Natural killer cell (primary cell): ENCODE measurements at regions not wholly inside any gene's neighbourhood (a gene's known extent, or its start where the extent isn't known, plus 50 kb on each side); places are given as distances from the start of the nearest gene placed in this dataset.

ENCODE experiments used
- ATAC-seq, 3 donors: fragments of 150-1000 bp in 2 of 3; fragments of 200-7000 bp in 1 of 3; cut with Tn5 transposase; 1 replicate in 1 of 3; 2 replicates in 2 of 3; pipeline ENCODE4 v1.10.0; 2021; ENCODE audit warnings: mild to moderate bottlenecking in 2 of 3, moderate library complexity in 2 of 3
- DNase-seq, 2 donors: peaks; one replicate each; pipeline versions ENCODE4 v3.0.0 to v3.0.0-alpha.2; 2013 to 2021; ENCODE audit warnings: mixed read lengths in 1 of 2
- H3K27ac ChIP-seq: one replicate; pipeline ENCODE4 v1.5.1; 2013; ENCODE audit warnings: mild to moderate bottlenecking, low read length
- H3K27me3 ChIP-seq: one replicate; pipeline ENCODE4 v1.6.1; 2013; ENCODE audit warnings: low read length; ENCODE audit not compliant: control insufficient read depth, insufficient read depth
- H3K36me3 ChIP-seq: one replicate; pipeline ENCODE4 v1.6.1; 2013; ENCODE audit warnings: low read length; ENCODE audit not compliant: control insufficient read depth, insufficient read depth
- H3K4me1 ChIP-seq: one replicate; pipeline ENCODE4 v1.6.1; 2013; ENCODE audit warnings: low read length; ENCODE audit not compliant: control insufficient read depth, insufficient read depth
- H3K4me3 ChIP-seq: one replicate; pipeline ENCODE4 v1.5.1; 2013; ENCODE audit warnings: low read length
- H3K9me3 ChIP-seq: one replicate; pipeline ENCODE4 v1.6.1; 2013; ENCODE audit warnings: low read length; ENCODE audit not compliant: control insufficient read depth, insufficient read depth
- H3K27ac Mint-ChIP-seq, 2 donors: one replicate each; pipeline ENCODE4 v1.8.0; 2022; ENCODE audit warnings: mild to moderate bottlenecking in 2 of 2, mixed read lengths in 2 of 2, moderate library complexity in 1 of 2
- H3K27me3 Mint-ChIP-seq, 2 donors: one replicate each; pipeline ENCODE4 v1.8.0; 2022; ENCODE audit warnings: low read depth in 2 of 2, mixed read lengths in 2 of 2
- H3K36me3 Mint-ChIP-seq: one replicate; pipeline ENCODE4 v1.8.0; 2022; ENCODE audit warnings: mixed read lengths
- H3K4me1 Mint-ChIP-seq, 2 donors: one replicate each; pipeline ENCODE4 v1.8.0; 2022; ENCODE audit warnings: mixed read lengths in 2 of 2
- H3K4me3 Mint-ChIP-seq: one replicate; pipeline ENCODE4 v1.8.0; 2022; ENCODE audit warnings: mild to moderate bottlenecking, moderate library complexity, mixed read lengths
- H3K9me3 Mint-ChIP-seq, 2 donors: one replicate each; pipeline ENCODE4 v1.8.0; 2022; ENCODE audit warnings: mixed read lengths in 2 of 2
- CTCF ChIP-seq: fragments of 200-600 bp; IDR thresholded peaks from one replicate; pipeline ENCODE4 v1.8.0; 2022; ENCODE audit warnings: antibody characterized with exemption
- WGBS: methylation state at CpG from one replicate; pipeline ENCODE4 v1.1.7; 2013; ENCODE audit warnings: missing lambda C conversion rate; ENCODE audit not compliant: insufficient coverage; 5-methylcytosine and 5-hydroxymethylcytosine counted together
- intact Hi-C: fragments of 100-400 bp; cut with micrococcal nuclease; formaldehyde crosslinking; loops from one replicate; pipeline ENCODE4 v1.14.2; 2022

- Mint-ChIP-seq H3K9me3 (peaks cover 6 to 10% of the 10 kb centered on the region in 2 donors), H3K4me3 (no peak overlapping the region), H3K36me3 (no peaks in the 10 kb centered on the region), H3K4me1 (peaks cover 0 to 5% of the 10 kb centered on the region in 2 donors), H3K27me3 (no peaks in the 10 kb centered on the region), H3K27ac (no peak overlapping the region)
- no peak for ATAC-seq
- Histone ChIP-seq H3K27me3 (no peaks in the 10 kb centered on the region), H3K4me3 (no peak overlapping the region), H3K4me1 (no peaks in the 10 kb centered on the region), H3K9me3 (no peaks in the 10 kb centered on the region), H3K27ac (no peak overlapping the region), H3K36me3 (no peaks in the 10 kb centered on the region)
- WGBS = 100% methylated on average over 1 of the region's 2 CpGs
- intact Hi-C loops = no loop called here
- TF ChIP-seq CTCF = no peak
- DNase-seq = no peak
These were observed 261.6 kb downstream of the SLITRK6 start for GRCh38 chr13:85537601-85538000.

- Mint-ChIP-seq H3K4me3 (no peak overlapping the region), H3K9me3 (peaks cover 6 to 10% of the 10 kb centered on the region in 2 donors), H3K36me3 (no peaks in the 10 kb centered on the region), H3K4me1 (peaks cover 0 to 5% of the 10 kb centered on the region in 2 donors), H3K27ac (no peak overlapping the region), H3K27me3 (no peaks in the 10 kb centered on the region)
- TF ChIP-seq CTCF = no peak
- no peaks in the 10 kb centered on the region for H3K27me3 ChIP-seq
- intact Hi-C loops = no loop called here
- no peak overlapping the region for H3K4me3 ChIP-seq
- DNase-seq (no peak), ATAC-seq (no peak)
- no peak overlapping the region for H3K27ac ChIP-seq
- WGBS = 89% methylated on average over 1 of the region's 1 CpG
- H3K9me3 ChIP-seq = no peaks in the 10 kb centered on the region
- no peaks in the 10 kb centered on the region for H3K36me3 ChIP-seq
- H3K4me1 ChIP-seq = no peaks in the 10 kb centered on the region
These were observed 262.5 kb downstream of the SLITRK6 start for GRCh38 chr13:85536706-85537105.

- TF ChIP-seq CTCF = no peak
- H3K9me3 Mint-ChIP-seq = peaks cover 6 to 8% of the 10 kb centered on the region in 2 donors
- no peaks in the 10 kb centered on the region for H3K36me3 Mint-ChIP-seq
- no peaks in the 10 kb centered on the region for H3K27me3 Mint-ChIP-seq
- DNase-seq = no peak
- H3K36me3 ChIP-seq = no peaks in the 10 kb centered on the region
- no peak overlapping the region for H3K27ac Mint-ChIP-seq
- no peak overlapping the region for H3K4me3 ChIP-seq
- intact Hi-C loops = no loop called here
- WGBS = 75% methylated on average over 1 of the region's 4 CpGs
- H3K27me3 ChIP-seq = no peaks in the 10 kb centered on the region
- no peaks in the 10 kb centered on the region for H3K4me1 Mint-ChIP-seq
- H3K4me1 ChIP-seq = no peaks in the 10 kb centered on the region
- ATAC-seq = no peak
- no peaks in the 10 kb centered on the region for H3K9me3 ChIP-seq
- H3K27ac ChIP-seq = no peak overlapping the region
- no peak overlapping the region for H3K4me3 Mint-ChIP-seq
These were observed 263.7 kb downstream of the SLITRK6 start for GRCh38 chr13:85535316-85536084.

GRCh38 chr13:85533911-85534310 lies 265.3 kb downstream of the SLITRK6 start:
- Histone ChIP-seq H3K27me3 (no peaks in the 10 kb centered on the region), H3K9me3 (no peaks in the 10 kb centered on the region), H3K27ac (no peak overlapping the region), H3K36me3 (no peaks in the 10 kb centered on the region), H3K4me1 (no peaks in the 10 kb centered on the region), H3K4me3 (no peak overlapping the region)
- ATAC-seq (no peak), DNase-seq (no peak)
- Mint-ChIP-seq H3K27me3 (no peaks in the 10 kb centered on the region), H3K4me1 (no peaks in the 10 kb centered on the region), H3K9me3 (peaks cover 8% of the 10 kb centered on the region in 2 donors), H3K27ac (no peak overlapping the region), H3K36me3 (no peaks in the 10 kb centered on the region), H3K4me3 (no peak overlapping the region)
- no peak for TF ChIP-seq CTCF
- WGBS = no CpG with 5 or more reads among the region's 2 CpGs
- intact Hi-C loops = no loop called here
